ENCODE measurements at regions not wholly inside any gene's neighbourhood (a gene's known extent, or its start where the extent isn't known, plus 50 kb on each side); places are given as distances from the start of the nearest gene placed in this dataset.
"Not testable (repeated sequence)": the region's sequence is repeated elsewhere in the genome, so short reads cannot be mapped to it uniquely, and the experiment has no call there.

DNA sequence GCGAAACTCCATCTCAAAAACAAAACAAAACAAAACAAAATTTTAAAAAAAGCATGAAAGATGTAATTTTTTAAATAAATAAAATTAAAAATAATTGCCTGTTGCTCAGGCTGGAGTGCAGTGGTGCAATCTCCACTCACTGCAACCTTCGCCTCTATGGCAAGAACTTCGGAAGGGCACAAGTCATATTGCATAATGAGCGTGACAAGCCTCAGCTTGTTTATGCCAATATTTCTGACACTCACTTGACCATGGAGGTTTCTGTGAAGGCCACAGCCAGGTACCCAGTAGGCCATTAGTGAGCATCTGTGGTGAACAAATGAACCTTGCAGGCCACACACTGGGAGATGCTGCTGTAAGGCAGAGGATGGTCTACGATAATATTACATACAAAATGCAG, 106.1 kb upstream of the KMT2C start:
- no peak for DNase-seq

DNA sequence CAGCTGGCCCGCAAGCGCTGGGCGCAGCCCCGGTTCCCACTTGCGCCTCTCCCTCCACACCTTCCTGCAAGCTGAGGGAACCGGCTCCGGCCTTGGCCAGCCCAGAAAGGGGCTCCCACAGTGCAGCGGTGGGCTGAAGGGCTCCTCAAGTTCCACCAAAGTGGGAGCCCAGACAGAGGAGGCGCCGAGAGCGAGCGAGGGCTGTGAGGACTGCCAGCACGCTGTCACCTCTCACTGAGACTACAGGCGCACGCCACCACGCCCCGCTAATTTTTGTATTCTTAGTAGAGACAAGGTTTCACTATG, 103.3 kb upstream of the KMT2C start:
- not testable (repeated sequence) for DNase-seq

DNA sequence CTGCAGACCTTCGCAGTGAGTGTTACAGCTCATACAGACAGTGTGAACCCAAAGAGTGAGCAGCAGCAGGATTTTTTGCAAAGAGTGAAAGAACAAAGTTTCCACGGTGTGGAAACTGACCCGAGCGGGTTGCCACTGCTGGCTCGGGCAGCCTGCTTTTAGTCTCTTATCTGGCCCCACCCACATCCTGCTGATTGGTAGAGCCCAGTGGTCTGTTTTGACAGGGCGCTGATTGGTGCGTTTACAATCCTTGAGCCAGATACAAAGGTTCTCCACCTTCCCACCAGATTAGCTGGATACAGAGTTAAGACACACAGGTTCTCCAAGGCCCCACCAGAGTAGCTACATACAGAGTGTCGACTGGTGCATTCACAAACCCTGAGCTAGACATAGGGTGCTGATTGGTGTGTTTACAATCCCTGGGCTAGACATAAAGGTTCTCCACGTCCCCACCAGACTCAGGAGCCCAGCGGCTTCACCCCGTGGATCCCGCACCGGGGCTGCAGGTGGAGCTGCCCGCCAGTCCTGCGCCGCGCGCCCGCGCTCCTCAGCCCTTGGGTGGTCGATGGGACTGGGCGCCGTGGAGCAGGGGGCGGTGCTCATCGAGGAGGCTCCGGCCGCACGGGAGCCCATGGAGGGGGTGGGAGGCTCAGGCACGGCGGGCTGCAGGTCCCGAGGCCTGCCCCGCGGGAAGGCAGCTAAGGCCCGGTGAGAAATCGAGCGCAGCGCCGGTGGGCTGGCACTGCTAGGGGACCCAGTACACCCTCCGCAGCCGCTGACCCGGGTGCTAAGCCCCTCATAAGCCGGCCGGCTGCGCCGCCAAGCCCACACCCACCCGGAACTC, 102.8 kb upstream of the KMT2C start:
- DNase-seq: not testable (repeated sequence)

DNA sequence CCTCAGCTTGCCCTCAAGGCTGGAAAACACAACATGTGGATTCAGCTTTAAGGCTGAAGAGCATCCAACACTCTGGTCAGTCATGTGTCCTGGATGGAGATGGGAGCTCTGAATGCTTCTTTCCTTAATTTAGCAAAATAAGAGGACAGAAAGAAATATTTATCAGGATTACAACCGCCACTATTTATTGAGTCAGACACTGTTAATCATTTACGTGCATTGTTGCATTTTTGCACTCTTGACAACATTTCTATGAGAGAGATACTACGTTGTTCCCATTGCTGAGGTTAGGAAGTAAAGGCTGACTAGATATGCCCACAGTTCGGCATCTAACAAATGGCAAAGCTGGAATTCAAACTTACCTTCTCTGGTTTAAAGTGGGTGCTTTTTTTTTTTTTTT, 101.8 kb upstream of the KMT2C start:
- DNase-seq: no peak

DNA sequence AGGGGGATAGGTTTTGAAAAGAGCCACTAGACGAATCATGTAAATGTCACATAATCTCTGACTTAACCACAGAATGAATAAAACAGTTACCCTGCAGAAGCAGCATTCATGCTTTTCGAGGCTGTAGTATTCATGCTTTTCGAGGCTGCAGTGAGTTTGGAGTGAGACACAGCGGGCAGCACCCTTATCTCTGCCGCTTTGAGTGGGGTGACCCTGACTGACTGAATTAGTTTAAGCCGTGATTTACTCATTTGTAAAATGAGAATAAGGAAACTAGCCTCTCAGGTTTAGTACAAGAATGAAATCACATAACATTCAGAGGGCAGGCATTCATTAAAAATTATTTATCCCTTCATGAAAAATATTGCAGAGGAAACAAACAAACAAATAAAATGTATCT, 92.8 kb upstream of the KMT2C start:
- DNase-seq: no peak

DNA sequence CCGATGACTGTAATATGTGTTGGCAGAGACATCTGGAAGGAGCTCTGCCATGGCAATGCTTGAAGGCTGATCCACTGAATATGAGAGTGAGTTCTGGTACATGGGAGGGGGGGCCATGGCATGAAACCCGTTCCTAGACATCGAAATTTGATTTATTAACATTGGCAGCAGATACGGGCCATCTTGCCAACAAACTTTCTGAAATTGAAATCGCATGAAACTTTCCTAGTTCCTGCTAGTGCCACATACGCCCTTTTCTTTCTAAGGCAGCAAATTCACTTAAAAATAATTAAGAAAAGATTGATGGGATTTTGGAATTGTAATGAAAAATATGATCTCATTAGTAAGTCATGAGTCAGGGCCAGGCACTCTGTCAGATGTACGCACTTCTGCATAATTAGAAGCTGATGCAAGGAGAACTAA, 91.8 kb upstream of the KMT2C start:
- DNase-seq: no peak

DNA sequence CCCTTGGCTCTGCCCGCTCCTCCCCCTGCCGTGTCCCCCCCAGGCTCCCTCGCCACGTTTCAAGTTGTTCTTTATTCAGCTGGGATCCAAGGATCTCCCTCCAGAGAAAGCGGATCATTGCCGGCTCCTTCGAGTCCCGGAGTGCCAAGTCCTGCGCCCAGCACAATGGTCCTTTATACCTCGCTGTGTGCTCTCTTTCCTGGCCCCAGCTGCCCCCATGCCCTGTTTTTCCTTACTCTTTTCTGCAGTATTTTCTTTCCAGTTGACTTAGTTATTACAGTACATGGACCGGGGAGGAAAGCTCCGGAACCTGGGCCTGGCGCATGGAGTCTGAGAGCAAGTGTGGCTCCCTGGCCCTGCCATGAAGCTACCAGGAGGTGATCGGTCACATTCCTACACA, 88.1 kb upstream of the KMT2C start:
- DNase-seq: no peak

DNA sequence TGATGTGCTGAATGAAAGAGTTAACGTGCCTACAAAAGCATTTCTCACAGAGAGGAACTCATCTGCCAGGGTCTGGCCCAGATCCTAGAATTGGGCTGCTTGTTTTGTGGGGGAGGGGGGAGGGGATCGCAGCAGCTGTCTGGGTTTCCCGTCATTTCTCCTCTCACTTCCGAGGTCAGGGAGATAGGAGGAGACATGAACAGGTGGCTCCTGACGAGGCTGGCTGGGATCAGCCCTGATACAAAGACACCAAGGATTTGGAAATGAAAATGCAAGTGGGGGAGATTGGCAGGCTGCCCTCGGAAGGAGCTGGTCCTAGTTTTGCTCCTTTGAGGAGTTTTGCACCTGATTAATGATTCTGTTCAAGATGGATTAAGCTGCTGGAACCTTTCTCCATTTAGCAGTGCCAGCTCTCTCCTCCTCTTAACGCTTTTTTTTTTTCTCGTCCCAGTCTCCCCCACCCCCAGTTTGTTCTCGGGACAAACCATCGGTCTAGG, 86.8 kb upstream of the KMT2C start:
- peak; percentile 70 for DNase-seq

DNA sequence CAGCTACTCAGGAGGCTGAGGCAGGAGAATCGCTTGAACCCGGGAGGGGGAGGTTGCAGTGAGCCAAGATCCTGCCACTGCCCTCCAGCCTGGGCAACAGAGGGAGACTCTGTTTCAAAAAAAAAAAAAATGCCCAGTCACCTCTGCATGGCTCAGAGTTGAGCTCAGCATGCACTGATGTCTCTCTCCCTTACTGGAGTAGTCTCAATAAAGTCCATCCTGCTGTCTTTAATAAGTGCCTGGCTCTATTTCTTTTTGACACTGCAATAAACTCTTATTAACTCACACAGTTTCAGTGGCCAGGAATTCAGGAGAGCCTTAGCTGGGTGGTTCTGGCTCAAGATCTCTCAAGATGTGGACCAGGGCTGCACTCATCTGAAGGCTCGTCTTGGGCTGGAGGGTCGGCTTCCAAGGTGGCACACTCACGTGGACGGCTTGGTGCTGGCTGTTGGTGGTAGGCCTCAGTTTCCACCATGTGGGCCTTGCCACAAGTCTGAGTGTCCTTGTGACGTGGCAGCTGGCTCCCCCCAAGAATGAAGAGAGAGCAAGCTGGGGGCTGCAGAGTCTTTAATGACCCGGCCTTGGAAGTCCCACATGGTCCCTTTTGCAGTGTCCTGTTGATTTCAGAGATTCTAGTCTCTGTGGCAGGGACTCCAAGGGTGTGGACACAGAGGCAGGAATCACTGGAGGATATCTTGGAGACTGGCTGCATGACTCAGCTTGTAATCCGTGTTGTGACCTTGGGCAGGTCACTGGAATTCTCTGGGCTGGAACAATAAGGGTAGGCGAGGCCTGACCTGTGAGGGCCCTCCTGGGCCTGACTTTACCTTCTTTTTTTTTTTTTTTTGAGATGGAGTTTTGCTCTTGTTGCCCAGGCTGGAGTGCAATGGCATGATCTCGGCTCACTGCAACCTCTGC, 85.9 kb upstream of the KMT2C start:
- no peak for DNase-seq

DNA sequence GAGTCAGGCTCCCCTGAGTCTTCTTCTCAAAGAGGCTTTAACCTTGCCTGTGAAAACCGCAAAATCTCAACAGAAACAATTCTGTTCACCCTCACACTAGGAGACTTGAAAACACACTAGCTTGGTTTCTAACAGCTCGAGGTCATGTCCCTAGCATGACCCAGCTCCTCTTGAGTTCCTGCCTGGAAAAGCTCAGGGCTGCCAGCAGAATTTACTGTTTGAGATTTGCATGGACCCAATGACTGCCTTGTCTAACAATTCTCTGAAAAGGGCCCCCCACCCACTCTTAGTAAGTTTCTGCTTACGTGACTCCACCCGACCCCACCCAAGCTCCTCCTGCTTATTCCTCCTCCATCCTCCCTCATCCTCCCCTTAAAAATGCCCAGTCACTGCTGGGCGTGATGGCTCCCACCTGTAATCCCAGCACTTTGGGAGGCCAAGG, 85.1 kb upstream of the KMT2C start:
- DNase-seq: no peak

DNA sequence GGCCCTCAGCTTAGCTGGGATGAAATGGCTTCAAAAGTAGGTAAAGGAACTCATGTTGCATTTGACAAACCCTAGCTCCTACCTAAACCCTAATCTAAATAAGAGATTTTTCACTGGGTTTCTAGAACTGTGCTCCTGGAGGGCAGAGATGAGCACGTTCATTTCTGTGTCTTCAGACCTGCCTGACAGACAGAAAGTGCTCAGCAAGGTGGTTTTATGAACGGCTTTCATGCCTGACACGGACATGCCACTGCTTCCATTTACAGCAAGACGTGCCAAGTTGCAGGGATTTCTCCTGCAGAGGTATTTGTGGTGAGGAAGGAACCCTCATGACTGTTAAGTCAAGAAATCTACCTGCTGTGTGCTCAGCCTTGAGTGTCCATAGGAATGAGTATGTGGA, 83.5 kb upstream of the KMT2C start:
- DNase-seq: no peak

DNA sequence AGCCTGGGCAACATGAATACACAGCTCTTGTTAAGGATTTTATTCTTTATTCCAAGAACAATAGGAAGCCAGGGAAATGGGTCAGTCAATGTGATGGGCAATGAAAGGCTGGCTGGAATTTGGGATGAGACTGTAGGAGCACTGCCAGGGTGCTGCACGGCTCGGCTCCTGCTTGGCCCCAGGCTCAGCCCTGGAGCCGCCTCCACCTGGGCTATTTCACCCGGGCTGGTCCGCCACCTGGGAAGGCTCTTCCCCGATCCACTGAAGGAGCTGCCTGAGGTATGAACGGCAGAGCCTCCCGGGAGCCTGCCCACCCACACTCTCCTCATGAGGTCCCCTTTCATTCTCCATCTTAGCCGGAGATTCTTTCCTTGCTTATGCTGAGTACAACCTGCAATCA, 80.4 kb upstream of the KMT2C start:
- DNase-seq: no peak

DNA sequence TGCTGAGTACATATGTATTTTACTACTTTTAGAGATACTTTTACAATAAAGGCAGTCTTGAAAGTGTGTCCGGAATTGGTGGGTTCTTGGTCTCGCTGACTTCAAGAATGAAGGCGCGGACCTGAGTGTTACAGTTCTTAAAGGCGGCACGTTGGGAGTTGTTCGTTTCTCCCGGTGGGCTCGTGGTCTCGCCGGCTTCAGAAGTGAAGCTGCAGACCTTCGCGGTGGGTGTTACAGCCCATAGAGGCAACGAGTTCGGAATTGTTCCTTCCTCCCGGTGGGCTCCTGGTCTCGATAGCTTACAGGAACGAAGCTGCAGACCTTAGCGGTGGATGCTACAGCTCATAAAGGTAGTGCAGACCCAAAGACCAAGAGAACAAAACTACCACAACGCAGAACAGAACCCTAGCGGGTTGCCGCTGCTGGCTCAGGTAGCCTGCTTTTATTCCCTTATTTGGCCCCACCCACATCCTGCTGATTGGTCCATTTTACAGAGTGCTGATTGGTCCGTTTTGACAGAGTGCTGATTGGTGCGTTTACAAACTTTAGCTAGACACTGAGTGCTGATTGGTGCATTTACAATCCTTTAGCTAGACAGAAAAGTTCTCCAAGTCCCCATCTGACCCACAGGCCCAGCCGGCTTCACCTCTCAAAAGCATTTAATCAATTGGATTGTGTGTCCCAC, 79.6 kb upstream of the KMT2C start:
- DNase-seq: not testable (repeated sequence)

DNA sequence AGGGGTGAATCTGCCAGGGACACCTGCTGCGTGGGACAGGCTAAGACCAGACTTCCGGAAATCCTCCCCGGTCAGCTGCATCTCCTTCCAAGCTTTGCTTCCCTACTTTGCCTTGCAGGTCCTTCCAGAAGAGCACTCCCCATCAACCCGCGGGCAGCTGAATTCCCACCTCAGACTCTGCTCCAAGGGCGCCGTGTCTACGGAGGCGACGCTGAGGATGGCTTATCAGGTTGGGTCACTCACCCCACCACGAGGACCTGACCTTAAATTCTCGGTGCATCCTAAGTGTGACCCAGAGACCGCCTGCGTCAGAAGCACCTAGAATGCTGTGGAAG, 78.9 kb upstream of the KMT2C start:
- DNase-seq: no peak

DNA sequence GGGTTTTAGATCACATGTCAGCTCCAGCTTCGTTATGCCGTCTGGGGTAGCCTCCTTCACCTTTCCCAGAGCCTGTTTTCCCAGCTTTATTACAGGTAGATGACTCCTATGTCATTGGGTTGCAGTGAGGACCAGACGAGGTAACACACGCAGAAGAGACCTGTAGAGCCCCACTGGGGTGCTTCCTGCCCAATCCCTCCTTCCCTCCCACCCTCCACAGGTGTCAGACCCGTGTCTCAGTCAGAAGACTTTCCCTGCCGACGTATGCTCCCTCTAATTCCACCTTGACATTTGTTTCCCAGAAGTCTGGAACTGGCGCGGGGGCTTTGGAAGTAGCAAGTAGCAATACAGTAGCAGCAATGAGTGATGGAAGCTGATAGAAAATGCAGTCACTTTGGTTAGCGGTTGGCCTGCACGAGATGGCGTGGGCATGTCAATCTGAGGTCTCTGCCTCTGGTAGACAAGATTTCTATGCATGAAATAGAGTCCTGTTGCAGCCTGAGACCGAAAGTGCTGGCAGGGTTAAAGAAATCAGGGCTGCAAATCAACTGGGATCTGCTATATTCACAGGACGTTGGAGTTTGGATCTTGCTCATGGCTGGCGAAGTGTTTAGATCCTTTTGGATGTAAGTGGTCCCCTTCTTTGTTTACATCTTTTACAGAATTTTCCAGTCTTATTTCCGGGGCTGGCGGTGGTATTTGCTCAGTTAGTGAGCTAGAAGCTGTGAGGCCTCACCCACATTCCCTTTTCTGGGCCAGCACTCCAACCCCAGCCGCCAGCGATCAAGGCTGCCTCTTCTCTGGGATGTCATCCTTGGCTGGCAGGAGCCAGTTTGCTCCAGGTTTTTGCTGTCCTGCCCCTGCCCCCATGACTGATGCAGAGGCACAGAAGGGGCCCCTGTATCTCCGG, 78.3 kb upstream of the KMT2C start:
- no peak for DNase-seq

DNA sequence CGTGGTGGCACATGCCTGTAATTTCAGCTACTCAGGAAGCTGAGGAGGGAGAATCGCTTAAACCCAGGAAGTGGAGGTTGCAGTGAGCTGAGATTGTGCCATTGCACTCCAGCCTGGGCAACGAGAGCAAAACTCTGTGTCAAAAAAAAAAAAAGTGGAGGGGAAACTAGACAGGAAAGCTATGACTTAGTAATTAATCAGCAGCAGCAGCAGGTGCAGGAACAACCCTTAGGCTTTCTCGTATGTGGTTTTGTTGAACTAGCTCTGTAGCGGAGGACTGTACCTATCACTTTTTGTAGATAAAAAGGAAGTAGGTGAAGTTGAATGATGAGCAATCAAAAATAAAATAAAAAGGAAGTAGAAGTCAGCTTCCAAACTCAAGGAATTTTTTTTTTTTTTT, 76.9 kb upstream of the KMT2C start:
- no peak for DNase-seq

DNA sequence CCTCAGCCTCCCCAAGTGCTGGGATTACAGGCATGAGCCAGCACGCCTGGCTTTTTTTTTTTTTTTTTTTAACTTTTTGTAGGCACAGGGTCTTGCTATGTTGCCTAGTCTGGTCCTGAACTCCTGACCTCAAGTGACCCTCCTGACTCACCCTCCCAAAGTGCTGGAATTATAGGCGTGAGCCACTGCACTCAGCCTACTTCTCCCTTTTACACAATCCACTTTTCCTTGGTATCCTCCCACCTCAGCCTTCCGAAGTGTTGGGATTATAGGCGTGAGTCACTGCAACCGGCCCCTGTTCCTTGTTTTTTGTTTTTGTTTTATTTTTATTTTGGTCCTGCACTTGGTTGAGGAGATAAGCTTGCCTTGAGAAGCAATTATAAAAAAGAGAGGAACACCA, 75.9 kb upstream of the KMT2C start:
- no peak for DNase-seq

DNA sequence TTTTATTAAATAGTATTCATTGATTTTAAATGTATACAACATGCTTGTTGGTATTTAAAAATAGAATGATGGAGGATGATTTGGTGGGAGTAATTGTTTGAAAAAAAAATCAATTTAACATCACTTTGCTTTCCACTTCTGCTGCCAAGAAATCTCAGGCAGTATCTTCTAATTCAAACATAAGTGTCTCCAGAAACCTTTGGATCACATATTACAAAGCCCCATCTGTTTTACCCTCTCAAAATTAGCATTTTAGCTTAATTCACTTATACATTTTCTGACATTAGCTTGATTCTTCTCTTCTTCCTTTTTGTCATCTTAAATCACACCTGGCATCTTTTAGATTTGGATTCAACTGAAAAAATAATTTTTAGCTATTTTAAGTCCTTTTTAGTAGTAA, 72.9 kb upstream of the KMT2C start:
- no peak for DNase-seq

DNA sequence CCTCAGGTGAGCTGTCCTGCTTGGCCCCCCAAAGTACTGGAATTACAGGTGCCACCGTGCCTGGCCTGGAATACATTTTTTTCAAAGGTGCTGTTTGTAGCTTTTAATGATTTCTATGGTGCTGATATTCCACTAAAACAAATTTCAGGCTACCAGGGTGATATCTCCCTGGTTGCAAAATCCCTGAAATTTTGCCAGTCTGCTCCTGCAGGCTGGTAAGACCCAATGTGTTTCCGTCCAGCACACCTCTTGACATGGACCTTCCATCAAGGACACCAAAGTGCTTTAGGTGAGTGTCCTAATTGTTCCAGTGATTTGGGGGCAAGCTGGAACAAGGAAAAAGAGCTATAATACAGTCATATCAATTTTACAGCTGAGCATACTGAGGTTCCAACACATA, 69.8 kb upstream of the KMT2C start:
- no peak for DNase-seq

DNA sequence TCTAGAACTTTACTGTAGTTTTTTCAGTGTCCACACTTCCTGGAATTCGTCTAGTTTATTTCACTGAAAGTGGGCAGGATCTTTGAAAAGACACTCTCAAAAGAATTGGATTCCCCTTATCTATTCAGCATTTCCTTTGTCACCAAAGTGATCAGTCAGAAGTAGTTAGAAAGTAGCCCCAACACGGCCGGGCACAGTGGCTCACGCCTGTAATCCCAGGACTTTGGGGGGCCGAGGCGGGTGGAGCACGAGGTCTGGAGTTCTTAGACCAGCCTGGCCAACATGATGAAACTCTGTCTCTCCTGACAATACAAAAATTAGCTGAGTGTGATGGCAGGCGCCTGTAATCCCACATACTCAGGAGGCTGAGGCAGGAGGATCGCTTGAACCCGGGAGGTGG, 69.0 kb upstream of the KMT2C start:
- DNase-seq: no peak

DNA sequence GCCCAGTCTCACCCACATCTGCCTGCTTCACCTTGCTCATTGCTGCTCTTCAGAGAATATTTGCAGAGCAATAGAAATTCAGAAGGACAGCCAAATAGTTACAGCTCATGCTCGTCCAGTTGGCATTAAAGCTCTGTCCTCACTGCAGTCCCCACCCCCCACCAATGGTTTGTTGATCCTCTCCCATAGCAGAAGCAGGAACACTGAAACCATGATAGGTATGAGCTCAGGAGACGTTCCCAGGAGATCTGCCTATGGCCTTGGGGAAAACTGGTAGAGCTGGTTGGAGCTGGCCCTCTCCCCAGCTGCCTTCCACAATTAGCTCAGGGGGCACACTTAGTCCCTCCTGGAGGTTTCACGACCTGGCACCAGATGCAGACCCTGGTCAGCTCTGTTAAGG, 68.6 kb upstream of the KMT2C start:
- no peak for DNase-seq

Measured in retina (tissue), 1 donor.